ENCODE measurements at regions not wholly inside any gene's neighbourhood (a gene's known extent, or its start where the extent isn't known, plus 50 kb on each side); places are given as distances from the start of the nearest gene placed in this dataset.

DNA sequence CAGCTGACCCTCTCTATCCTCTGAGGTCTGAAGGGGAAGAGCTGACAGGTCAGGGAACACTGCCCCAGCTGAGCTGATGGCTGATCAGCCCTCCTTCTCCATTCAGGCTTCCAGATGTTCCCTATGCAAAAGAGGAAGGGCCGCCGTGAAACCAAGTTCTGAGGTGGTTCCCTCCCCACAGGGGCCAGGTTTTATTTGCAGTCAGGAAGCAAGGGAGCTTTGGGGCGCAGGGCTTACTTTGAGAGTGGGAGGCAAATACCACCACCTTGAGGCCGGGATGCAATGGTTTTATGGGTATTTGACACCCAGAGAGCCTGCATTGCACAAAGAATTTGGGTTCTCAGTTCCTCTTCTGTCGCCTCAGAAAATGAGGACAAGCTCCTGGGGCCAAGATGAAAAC, 186.9 kb downstream of the ARRDC4 start:
- 59 to 71% methylated on average over 5 of the region's 5 CpGs for WGBS, 2 donors

GRCh38 chr15:98150084-98150483, 189.6 kb downstream of the ARRDC4 start:
- H3K4me1 ChIP-seq: no peaks in the 10 kb centered on the region
- TF ChIP-seq, protein P1, sequence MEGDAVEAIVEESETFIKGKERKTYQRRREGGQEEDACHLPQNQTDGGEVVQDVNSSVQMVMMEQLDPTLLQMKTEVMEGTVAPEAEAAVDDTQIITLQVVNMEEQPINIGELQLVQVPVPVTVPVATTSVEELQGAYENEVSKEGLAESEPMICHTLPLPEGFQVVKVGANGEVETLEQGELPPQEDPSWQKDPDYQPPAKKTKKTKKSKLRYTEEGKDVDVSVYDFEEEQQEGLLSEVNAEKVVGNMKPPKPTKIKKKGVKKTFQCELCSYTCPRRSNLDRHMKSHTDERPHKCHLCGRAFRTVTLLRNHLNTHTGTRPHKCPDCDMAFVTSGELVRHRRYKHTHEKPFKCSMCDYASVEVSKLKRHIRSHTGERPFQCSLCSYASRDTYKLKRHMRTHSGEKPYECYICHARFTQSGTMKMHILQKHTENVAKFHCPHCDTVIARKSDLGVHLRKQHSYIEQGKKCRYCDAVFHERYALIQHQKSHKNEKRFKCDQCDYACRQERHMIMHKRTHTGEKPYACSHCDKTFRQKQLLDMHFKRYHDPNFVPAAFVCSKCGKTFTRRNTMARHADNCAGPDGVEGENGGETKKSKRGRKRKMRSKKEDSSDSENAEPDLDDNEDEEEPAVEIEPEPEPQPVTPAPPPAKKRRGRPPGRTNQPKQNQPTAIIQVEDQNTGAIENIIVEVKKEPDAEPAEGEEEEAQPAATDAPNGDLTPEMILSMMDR (IDR thresholded peaks at IDR 0.05): no peak
- no peak for TF ChIP-seq POLR2A (IDR thresholded peaks at IDR 0.05)
- no peak for DNase-seq
- intact Hi-C loops (cut with DNase I; ENCODE audit: low total_unique reads): no loop called here
- H3K27me3 ChIP-seq: no peaks in the 10 kb centered on the region
- 80 to 95% methylated on average over 2 of the region's 2 CpGs for WGBS, 2 donors
- no peak overlapping the region for H3K27ac ChIP-seq
- H3K36me3 ChIP-seq (ENCODE audit: low read depth, missing control alignments): no peaks in the 10 kb centered on the region
- no peaks in the 10 kb centered on the region for H3K9me3 ChIP-seq
- no peak overlapping the region for H3K4me3 ChIP-seq

More for the DNA sequence above, 186.9 kb downstream of the ARRDC4 start:
- TF ChIP-seq, protein P1 (IDR thresholded peaks at IDR 0.05): no peak
- TF ChIP-seq POLR2A (IDR thresholded peaks at IDR 0.05): no peak
- no peaks in the 10 kb centered on the region for H3K27me3 ChIP-seq
- intact Hi-C loops (cut with DNase I; ENCODE audit: low total_unique reads): no loop called here
- H3K27ac ChIP-seq: no peak overlapping the region
- H3K4me3 ChIP-seq: no peak overlapping the region
- no peak for DNase-seq
- no peaks in the 10 kb centered on the region for H3K36me3 ChIP-seq (ENCODE audit: low read depth, missing control alignments)
- H3K9me3 ChIP-seq: no peaks in the 10 kb centered on the region
- H3K4me1 ChIP-seq: no peaks in the 10 kb centered on the region

DNA sequence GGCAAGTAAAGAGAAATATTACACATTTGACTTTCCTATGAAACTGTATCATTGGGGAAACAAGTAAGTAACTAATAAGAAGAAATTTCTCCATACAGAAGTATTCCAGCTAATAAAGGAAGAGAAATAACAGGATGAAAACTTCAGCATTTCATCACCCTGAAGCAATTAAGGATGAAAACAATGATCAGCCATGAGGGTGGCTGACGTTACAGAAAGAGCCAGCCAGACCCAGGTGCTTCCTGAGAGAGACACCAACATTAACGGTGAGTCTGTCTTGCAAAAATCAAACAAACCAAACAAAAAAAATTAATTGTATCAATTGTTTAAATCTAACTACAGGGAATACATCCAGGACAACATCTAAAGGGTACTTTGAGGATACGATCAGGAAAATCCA, 190.0 kb downstream of the ARRDC4 start:
- H3K36me3 ChIP-seq (ENCODE audit: low read depth, missing control alignments): no peaks in the 10 kb centered on the region
- intact Hi-C loops (cut with DNase I; ENCODE audit: low total_unique reads): no loop called here
- H3K4me1 ChIP-seq: no peaks in the 10 kb centered on the region

DNA sequence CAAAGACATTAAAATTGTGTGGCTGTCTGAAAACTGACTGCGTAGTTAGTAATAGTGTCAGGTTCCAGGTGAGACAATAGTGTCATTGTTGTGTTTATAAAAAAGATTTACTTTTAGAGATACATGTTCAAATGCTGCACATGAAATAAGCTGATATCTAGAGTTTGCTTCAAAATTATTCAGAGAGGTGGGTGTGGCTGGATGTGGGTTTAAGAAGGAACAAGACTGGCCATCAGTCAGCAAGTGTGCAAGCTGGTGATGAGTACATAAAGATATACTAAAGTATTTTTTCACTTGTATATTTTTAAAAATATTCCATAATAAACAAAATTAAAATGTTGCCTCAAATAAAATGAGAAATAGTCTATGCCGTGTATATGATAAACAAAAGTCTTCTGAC, 190.6 kb downstream of the ARRDC4 start:
- DNase-seq: no peak
- H3K4me1 ChIP-seq: no peaks in the 10 kb centered on the region
- TF ChIP-seq, protein P1 (IDR thresholded peaks at IDR 0.05): no peak
- no peak for TF ChIP-seq POLR2A (IDR thresholded peaks at IDR 0.05)
- no peaks in the 10 kb centered on the region for H3K36me3 ChIP-seq (ENCODE audit: low read depth, missing control alignments)
- intact Hi-C loops (cut with DNase I; ENCODE audit: low total_unique reads): no loop called here
- no peak overlapping the region for H3K4me3 ChIP-seq
- WGBS, 2 donors: 91 to 94% methylated on average over 2 of the region's 2 CpGs
- H3K27me3 ChIP-seq: no peaks in the 10 kb centered on the region
- no peaks in the 10 kb centered on the region for H3K9me3 ChIP-seq
- H3K27ac ChIP-seq: no peak overlapping the region

More for the DNA sequence above, 190.0 kb downstream of the ARRDC4 start:
- no peaks in the 10 kb centered on the region for H3K27me3 ChIP-seq
- no peak for DNase-seq
- no peaks in the 10 kb centered on the region for H3K9me3 ChIP-seq
- 62 to 67% methylated on average over 3 of the region's 3 CpGs for WGBS, 2 donors
- no peak overlapping the region for H3K27ac ChIP-seq
- TF ChIP-seq, protein P1 (IDR thresholded peaks at IDR 0.05): no peak
- no peak for TF ChIP-seq POLR2A (IDR thresholded peaks at IDR 0.05)
- no peak overlapping the region for H3K4me3 ChIP-seq

DNA sequence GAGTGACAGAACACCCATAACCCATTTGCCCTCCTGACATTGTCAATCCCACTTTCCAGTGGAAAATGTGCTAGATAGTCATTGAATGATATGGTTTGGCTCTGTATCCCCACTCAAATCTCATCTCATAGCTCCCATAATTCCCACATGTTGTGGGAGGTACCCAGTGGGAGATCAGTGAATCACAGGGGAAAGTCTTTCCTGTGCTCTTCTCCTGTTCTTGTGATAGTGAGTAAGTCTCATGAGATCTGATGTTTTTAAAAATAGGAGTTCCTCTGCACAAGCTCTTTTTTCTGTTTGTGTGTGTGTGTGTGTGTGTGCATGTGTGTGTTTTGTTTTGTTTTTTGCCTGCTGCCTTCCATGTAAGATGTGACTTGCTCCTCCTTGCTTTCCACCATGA, 191.7 kb downstream of the ARRDC4 start:
- Histone ChIP-seq H3K4me3 (no peak overlapping the region), H3K27ac (no peak overlapping the region), H3K4me1 (no peaks in the 10 kb centered on the region), H3K9me3 (no peaks in the 10 kb centered on the region), H3K27me3 (no peaks in the 10 kb centered on the region), H3K36me3 (ENCODE audit: low read depth, missing control alignments) (no peaks in the 10 kb centered on the region)
- intact Hi-C loops (cut with DNase I; ENCODE audit: low total_unique reads): no loop called here
- DNase-seq: no peak
- TF ChIP-seq POLR2A (IDR thresholded peaks at IDR 0.05): no peak
- TF ChIP-seq, protein P1 (IDR thresholded peaks at IDR 0.05): no peak
